Activated T-helper 17 cell treated with anti-CD3 and anti-CD28 coated beads, Interleukin-2, amount 50 U/mL, for 72 hours (primary cell): ENCODE measurements at regions not wholly inside any gene's neighbourhood (a gene's known extent, or its start where the extent isn't known, plus 50 kb on each side); places are given as distances from the start of the nearest gene placed in this dataset.

Experiments used
- ATAC-seq: fragments of 150-1000 bp; cut with Tn5 transposase; replicated peaks from 2 replicates; pipeline ENCODE4 v1.10.0; 2021; ENCODE audit warnings: mild to moderate bottlenecking, moderate library complexity
- H3K27ac Mint-ChIP-seq: one replicate; pipeline ENCODE4 v1.8.0; 2022; ENCODE audit warnings: mixed read lengths
- H3K27me3 Mint-ChIP-seq: one replicate; pipeline ENCODE4 v1.8.0; 2022; ENCODE audit warnings: mixed read lengths
- H3K36me3 Mint-ChIP-seq: one replicate; pipeline ENCODE4 v1.8.0; 2022; ENCODE audit warnings: low read depth, mild to moderate bottlenecking, mixed read lengths
- H3K4me1 Mint-ChIP-seq: one replicate; pipeline ENCODE4 v1.8.0; 2022; ENCODE audit warnings: mixed read lengths
- H3K4me3 Mint-ChIP-seq: one replicate; pipeline ENCODE4 v1.8.0; 2022; ENCODE audit warnings: mild to moderate bottlenecking, mixed read lengths
- H3K9me3 Mint-ChIP-seq: one replicate; pipeline ENCODE4 v1.8.0; 2022; ENCODE audit warnings: mixed read lengths

- no peaks in the 10 kb centered on the region for H3K4me1 Mint-ChIP-seq
- no peak overlapping the region for H3K4me3 Mint-ChIP-seq
- H3K36me3 Mint-ChIP-seq: no peaks in the 10 kb centered on the region
- no peaks in the 10 kb centered on the region for H3K27me3 Mint-ChIP-seq
- no peak overlapping the region for H3K27ac Mint-ChIP-seq
- no peaks in the 10 kb centered on the region for H3K9me3 Mint-ChIP-seq
- ATAC-seq: no peak
Measured at GRCh38 chr18:22314420-22314819, 103.3 kb downstream of the CTAGE1 start.

GRCh38 chr18:22314001-22314400 lies 103.7 kb downstream of the CTAGE1 start:
- no peak overlapping the region for H3K27ac Mint-ChIP-seq
- no peaks in the 10 kb centered on the region for H3K36me3 Mint-ChIP-seq
- no peaks in the 10 kb centered on the region for H3K4me1 Mint-ChIP-seq
- no peak overlapping the region for H3K4me3 Mint-ChIP-seq
- H3K27me3 Mint-ChIP-seq: no peaks in the 10 kb centered on the region
- no peak for ATAC-seq
- H3K9me3 Mint-ChIP-seq: no peaks in the 10 kb centered on the region

GRCh38 chr18:22311301-22311700 lies 106.4 kb downstream of the CTAGE1 start:
- Mint-ChIP-seq H3K27me3 (no peaks in the 10 kb centered on the region), H3K27ac (no peak overlapping the region), H3K9me3 (no peaks in the 10 kb centered on the region), H3K4me3 (no peak overlapping the region), H3K36me3 (no peaks in the 10 kb centered on the region), H3K4me1 (no peaks in the 10 kb centered on the region)
- ATAC-seq: no peak

GRCh38 chr18:22309191-22309590 lies 108.5 kb downstream of the CTAGE1 start:
- H3K27me3 Mint-ChIP-seq: no peaks in the 10 kb centered on the region
- H3K9me3 Mint-ChIP-seq: peaks cover 5% of the 10 kb centered on the region
- no peak overlapping the region for H3K27ac Mint-ChIP-seq
- no peaks in the 10 kb centered on the region for H3K36me3 Mint-ChIP-seq
- no peaks in the 10 kb centered on the region for H3K4me1 Mint-ChIP-seq
- no peak overlapping the region for H3K4me3 Mint-ChIP-seq
- no peak for ATAC-seq

- H3K4me3 Mint-ChIP-seq: no peak overlapping the region
- H3K9me3 Mint-ChIP-seq: peaks cover 9% of the 10 kb centered on the region
- no peak for ATAC-seq
Measured at GRCh38 chr18:22307528-22307927, 110.2 kb downstream of the CTAGE1 start.

GRCh38 chr18:22303927-22304326 lies 113.8 kb downstream of the CTAGE1 start:
- no peak overlapping the region for H3K27ac Mint-ChIP-seq
- peaks cover 9% of the 10 kb centered on the region for H3K9me3 Mint-ChIP-seq
- no peak overlapping the region for H3K4me3 Mint-ChIP-seq
- H3K36me3 Mint-ChIP-seq: no peaks in the 10 kb centered on the region
- no peak for ATAC-seq
- no peaks in the 10 kb centered on the region for H3K27me3 Mint-ChIP-seq
- no peaks in the 10 kb centered on the region for H3K4me1 Mint-ChIP-seq

More at GRCh38 chr18:22307528-22307927, 110.2 kb downstream of the CTAGE1 start:
- Mint-ChIP-seq H3K4me1 (no peaks in the 10 kb centered on the region), H3K36me3 (no peaks in the 10 kb centered on the region), H3K27ac (no peak overlapping the region), H3K27me3 (no peaks in the 10 kb centered on the region)

GRCh38 chr18:22302144-22302543 lies 115.6 kb downstream of the CTAGE1 start:
- no peak for ATAC-seq
- Mint-ChIP-seq H3K9me3 (peaks cover 9% of the 10 kb centered on the region), H3K27ac (no peak overlapping the region), H3K36me3 (no peaks in the 10 kb centered on the region), H3K4me3 (no peak overlapping the region), H3K4me1 (no peaks in the 10 kb centered on the region), H3K27me3 (no peaks in the 10 kb centered on the region)

- no peak for ATAC-seq
- Mint-ChIP-seq H3K9me3 (peaks cover 9% of the 10 kb centered on the region), H3K27ac (no peak overlapping the region), H3K4me1 (no peaks in the 10 kb centered on the region), H3K36me3 (no peaks in the 10 kb centered on the region), H3K27me3 (no peaks in the 10 kb centered on the region), H3K4me3 (no peak overlapping the region)
Measured at GRCh38 chr18:22300665-22301636, 116.8 kb downstream of the CTAGE1 start.

- no peaks in the 10 kb centered on the region for H3K4me1 Mint-ChIP-seq
- ATAC-seq: no peak
Measured at GRCh38 chr18:22297008-22297407, 120.7 kb downstream of the CTAGE1 start.

GRCh38 chr18:22296304-22296703 lies 121.4 kb downstream of the CTAGE1 start:
- ATAC-seq: no peak
- Mint-ChIP-seq H3K27me3 (no peaks in the 10 kb centered on the region), H3K27ac (no peak overlapping the region), H3K9me3 (no peaks in the 10 kb centered on the region), H3K36me3 (no peaks in the 10 kb centered on the region), H3K4me1 (no peaks in the 10 kb centered on the region), H3K4me3 (no peak overlapping the region)

More at GRCh38 chr18:22297008-22297407, 120.7 kb downstream of the CTAGE1 start:
- Mint-ChIP-seq H3K9me3 (no peaks in the 10 kb centered on the region), H3K27me3 (no peaks in the 10 kb centered on the region), H3K4me3 (no peak overlapping the region), H3K36me3 (no peaks in the 10 kb centered on the region), H3K27ac (no peak overlapping the region)

- Mint-ChIP-seq H3K4me3 (no peak overlapping the region), H3K27ac (no peak overlapping the region), H3K27me3 (no peaks in the 10 kb centered on the region), H3K9me3 (no peaks in the 10 kb centered on the region), H3K36me3 (no peaks in the 10 kb centered on the region), H3K4me1 (no peaks in the 10 kb centered on the region)
- no peak for ATAC-seq
Measured at GRCh38 chr18:22293417-22293816, 124.0 kb downstream of the GATA6 start.

GRCh38 chr18:22290004-22290403 lies 120.6 kb downstream of the GATA6 start:
- Mint-ChIP-seq H3K9me3 (no peaks in the 10 kb centered on the region), H3K4me3 (no peak overlapping the region), H3K36me3 (no peaks in the 10 kb centered on the region), H3K27me3 (no peaks in the 10 kb centered on the region), H3K27ac (no peak overlapping the region), H3K4me1 (no peaks in the 10 kb centered on the region)
- no peak for ATAC-seq

GRCh38 chr18:22286585-22286984 lies 117.2 kb downstream of the GATA6 start:
- ATAC-seq: no peak
- no peaks in the 10 kb centered on the region for H3K9me3 Mint-ChIP-seq
- H3K4me3 Mint-ChIP-seq: no peak overlapping the region
- H3K36me3 Mint-ChIP-seq: no peaks in the 10 kb centered on the region
- no peaks in the 10 kb centered on the region for H3K4me1 Mint-ChIP-seq
- no peaks in the 10 kb centered on the region for H3K27me3 Mint-ChIP-seq
- no peak overlapping the region for H3K27ac Mint-ChIP-seq

GRCh38 chr18:22285361-22286140 lies 116.2 kb downstream of the GATA6 start:
- Mint-ChIP-seq H3K27me3 (no peaks in the 10 kb centered on the region), H3K27ac (no peak overlapping the region), H3K9me3 (no peaks in the 10 kb centered on the region), H3K36me3 (no peaks in the 10 kb centered on the region), H3K4me1 (no peaks in the 10 kb centered on the region), H3K4me3 (no peak overlapping the region)
- no peak for ATAC-seq
